IPS DF 6.9 (cell line): ENCODE measurements at regions not wholly inside any gene's neighbourhood (a gene's known extent, or its start where the extent isn't known, plus 50 kb on each side); places are given as distances from the start of the nearest gene placed in this dataset.

Experiments used
- DNase-seq: peaks from one replicate; pipeline ENCODE4 v3.0.0-alpha.2; 2013; ENCODE audit warnings: low read depth, low spot score
- H3K27ac ChIP-seq: one replicate; pipeline ENCODE4 v1.5.1; 2013; ENCODE audit warnings: low read length, control low read depth
- H3K27me3 ChIP-seq: 2 replicates; pipeline ENCODE4 v1.6.1; 2013; ENCODE audit warnings: mild to moderate bottlenecking, low read length; ENCODE audit not compliant: control insufficient read depth, insufficient read depth
- H3K36me3 ChIP-seq: 2 replicates; pipeline ENCODE4 v1.6.1; 2013; ENCODE audit warnings: low read length; ENCODE audit not compliant: control insufficient read depth, insufficient read depth
- H3K4me1 ChIP-seq: 2 replicates; pipeline ENCODE4 v1.6.1; 2013; ENCODE audit warnings: low read length; ENCODE audit not compliant: control insufficient read depth, insufficient read depth
- H3K4me3 ChIP-seq: 2 replicates; pipeline ENCODE4 v1.5.1; 2013; ENCODE audit warnings: mild to moderate bottlenecking, low read length
- H3K9me3 ChIP-seq: 2 replicates; pipeline ENCODE4 v1.6.1; 2013; ENCODE audit warnings: low read length, inconsistent platforms; ENCODE audit not compliant: control insufficient read depth, insufficient read depth
- WGBS: extraction: QIAGEN DNeasy Blood & Tissue Kit; methylation state at CpG from one replicate; pipeline ENCODE4 v1.1.7; 2013; ENCODE audit warnings: mixed read lengths, missing lambda C conversion rate; ENCODE audit not compliant: insufficient read length, insufficient coverage; 5-methylcytosine and 5-hydroxymethylcytosine counted together

DNA sequence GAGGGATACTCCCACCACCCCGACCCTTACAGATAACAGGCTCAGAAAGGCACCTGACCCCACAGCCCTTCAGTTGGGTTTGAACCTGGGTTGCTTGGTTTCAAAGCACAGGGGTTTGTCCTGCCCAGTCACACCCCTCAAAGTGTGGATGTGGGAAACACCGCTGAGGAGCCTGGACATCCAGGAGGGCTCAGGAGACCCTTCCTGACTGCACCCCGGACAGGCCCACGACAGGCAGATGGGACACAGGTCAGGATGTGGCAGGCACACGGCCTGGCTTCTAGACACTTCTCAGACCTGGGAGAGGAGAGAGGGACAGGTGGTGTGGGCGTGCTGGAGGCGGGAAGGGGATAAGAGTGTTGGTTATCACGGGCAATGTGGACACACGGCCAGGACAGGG, 932.3 kb downstream of the BRD1 start:
- Histone ChIP-seq H3K27me3 (no peaks in the 10 kb centered on the region), H3K4me3 (no peak overlapping the region), H3K9me3 (peaks cover 53% of the 10 kb centered on the region), H3K27ac (no peak overlapping the region), H3K4me1 (no peaks in the 10 kb centered on the region), H3K36me3 (no peaks in the 10 kb centered on the region)
- no peak for DNase-seq
- WGBS, result no CpG with 5 or more reads among the region's 9 CpGs

- DNase-seq, result no peak
- H3K36me3 ChIP-seq, result no peaks in the 10 kb centered on the region
- no CpG with 5 or more reads among the region's 14 CpGs for WGBS
- no peak overlapping the region for H3K4me3 ChIP-seq
- H3K9me3 ChIP-seq, result peaks cover 54% of the 10 kb centered on the region
- no peaks in the 10 kb centered on the region for H3K4me1 ChIP-seq
- no peak overlapping the region for H3K27ac ChIP-seq
- H3K27me3 ChIP-seq, result no peaks in the 10 kb centered on the region
These were observed 932.8 kb downstream of the BRD1 start for GRCh38 chr22:48894804-48895250.

DNA sequence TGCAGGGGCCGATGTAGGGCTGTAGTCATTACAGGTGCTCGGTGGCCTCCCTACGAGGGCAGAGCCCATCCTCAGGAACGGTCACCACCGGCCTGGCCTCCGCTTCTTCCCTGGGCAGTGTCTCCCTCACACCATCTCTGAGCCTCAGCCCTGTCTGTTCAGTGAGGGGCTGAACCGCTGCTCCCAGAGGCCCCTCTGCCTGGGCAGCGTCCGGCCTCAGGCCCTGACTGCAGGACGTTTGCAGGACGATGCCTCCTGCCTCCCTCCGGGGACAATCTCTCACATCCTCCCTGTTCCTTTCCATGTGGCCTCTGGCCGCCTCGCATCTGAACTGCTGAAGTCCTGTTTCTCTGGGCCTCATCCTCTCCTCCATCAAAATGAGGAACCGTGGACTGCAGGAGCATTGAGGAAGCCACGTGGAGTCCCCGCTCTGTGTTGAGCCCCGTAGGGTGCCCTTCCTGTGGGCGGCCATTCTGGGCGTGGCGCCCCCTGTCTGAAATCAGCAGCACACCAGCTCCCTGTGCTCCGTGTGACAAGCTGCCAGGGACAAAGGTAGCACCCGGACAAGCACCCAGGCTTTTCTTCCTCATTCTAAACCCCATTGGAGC, 933.5 kb downstream of the BRD1 start:
- DNase-seq, result no peak
- no peaks in the 10 kb centered on the region for H3K36me3 ChIP-seq
- H3K27me3 ChIP-seq, result no peaks in the 10 kb centered on the region
- no peaks in the 10 kb centered on the region for H3K4me1 ChIP-seq
- no peak overlapping the region for H3K4me3 ChIP-seq
- peaks cover 52% of the 10 kb centered on the region for H3K9me3 ChIP-seq
- no peak overlapping the region for H3K27ac ChIP-seq
- no CpG with 5 or more reads among the region's 23 CpGs for WGBS

GRCh38 chr22:48893288-48894063, 934.2 kb downstream of the BRD1 start:
- DNase-seq, result no peak

DNA sequence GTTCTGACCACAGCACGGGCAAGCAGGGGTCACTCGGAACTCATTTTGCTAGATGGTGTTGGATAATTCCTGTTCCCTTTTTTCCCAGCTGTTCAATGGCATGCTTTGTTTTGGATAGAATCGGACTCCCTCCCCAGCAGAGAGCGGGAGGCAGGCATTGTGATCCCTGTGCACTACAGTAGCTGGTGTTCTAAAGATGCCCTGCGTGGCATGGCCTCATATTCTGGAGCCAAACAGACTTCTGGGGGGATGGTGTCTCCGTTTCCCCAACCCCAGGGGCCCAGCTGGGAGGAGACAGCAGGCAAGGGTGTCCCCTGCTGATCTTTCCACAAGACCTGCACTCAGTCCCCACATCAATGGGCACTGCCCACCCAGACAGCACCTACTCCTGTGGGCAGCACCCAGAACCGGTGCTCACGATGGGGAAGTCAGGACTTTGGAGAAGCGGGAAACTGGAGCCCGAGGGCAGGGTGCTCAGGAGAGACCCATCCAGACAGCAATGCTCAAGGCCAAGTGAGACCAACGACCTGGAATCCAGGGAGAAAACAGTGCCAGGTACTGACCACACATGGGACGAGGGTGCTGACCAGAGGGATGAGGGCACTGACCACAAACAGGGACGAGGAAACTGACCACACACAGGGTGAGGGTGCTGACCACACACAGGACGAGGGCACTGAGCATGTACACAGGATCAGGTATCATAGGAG, 934.9 kb downstream of the BRD1 start:
- H3K36me3 ChIP-seq, result no peaks in the 10 kb centered on the region
- no peak overlapping the region for H3K4me3 ChIP-seq
- H3K27me3 ChIP-seq, result no peaks in the 10 kb centered on the region
- WGBS, result no CpG with 5 or more reads among the region's 14 CpGs
- peaks cover 51% of the 10 kb centered on the region for H3K9me3 ChIP-seq
- DNase-seq, result no peak
- H3K27ac ChIP-seq, result no peak overlapping the region
- no peaks in the 10 kb centered on the region for H3K4me1 ChIP-seq

More at GRCh38 chr22:48893288-48894063, 934.2 kb downstream of the BRD1 start:
- Histone ChIP-seq H3K36me3 (no peaks in the 10 kb centered on the region), H3K27ac (no peak overlapping the region), H3K4me1 (no peaks in the 10 kb centered on the region), H3K9me3 (peaks cover 50% of the 10 kb centered on the region), H3K4me3 (no peak overlapping the region), H3K27me3 (no peaks in the 10 kb centered on the region)
- no CpG with 5 or more reads among the region's 16 CpGs for WGBS

GRCh38 chr22:48891688-48892577, 935.7 kb downstream of the BRD1 start:
- no peaks in the 10 kb centered on the region for H3K36me3 ChIP-seq
- H3K27me3 ChIP-seq, result no peaks in the 10 kb centered on the region
- no peak for DNase-seq
- no peak overlapping the region for H3K27ac ChIP-seq
- H3K9me3 ChIP-seq, result peaks cover 49% of the 10 kb centered on the region
- H3K4me1 ChIP-seq, result no peaks in the 10 kb centered on the region
- WGBS, result no CpG with 5 or more reads among the region's 9 CpGs
- H3K4me3 ChIP-seq, result no peak overlapping the region

- H3K27ac ChIP-seq, result no peak overlapping the region
- no peak for DNase-seq
- no peak overlapping the region for H3K4me3 ChIP-seq
- no peaks in the 10 kb centered on the region for H3K36me3 ChIP-seq
- WGBS, result no CpG with 5 or more reads among the region's 14 CpGs
- no peaks in the 10 kb centered on the region for H3K4me1 ChIP-seq
- peaks cover 51% of the 10 kb centered on the region for H3K9me3 ChIP-seq
- H3K27me3 ChIP-seq, result no peaks in the 10 kb centered on the region
These were observed 936.7 kb downstream of the BRD1 start for GRCh38 chr22:48890693-48891554.

GRCh38 chr22:48889887-48890692, 937.6 kb downstream of the BRD1 start:
- H3K9me3 ChIP-seq, result peaks cover 48% of the 10 kb centered on the region
- H3K27me3 ChIP-seq, result no peaks in the 10 kb centered on the region
- DNase-seq, result no peak
- no peaks in the 10 kb centered on the region for H3K4me1 ChIP-seq
- no peaks in the 10 kb centered on the region for H3K36me3 ChIP-seq
- WGBS, result no CpG with 5 or more reads among the region's 22 CpGs
- no peak overlapping the region for H3K4me3 ChIP-seq
- no peak overlapping the region for H3K27ac ChIP-seq

DNA sequence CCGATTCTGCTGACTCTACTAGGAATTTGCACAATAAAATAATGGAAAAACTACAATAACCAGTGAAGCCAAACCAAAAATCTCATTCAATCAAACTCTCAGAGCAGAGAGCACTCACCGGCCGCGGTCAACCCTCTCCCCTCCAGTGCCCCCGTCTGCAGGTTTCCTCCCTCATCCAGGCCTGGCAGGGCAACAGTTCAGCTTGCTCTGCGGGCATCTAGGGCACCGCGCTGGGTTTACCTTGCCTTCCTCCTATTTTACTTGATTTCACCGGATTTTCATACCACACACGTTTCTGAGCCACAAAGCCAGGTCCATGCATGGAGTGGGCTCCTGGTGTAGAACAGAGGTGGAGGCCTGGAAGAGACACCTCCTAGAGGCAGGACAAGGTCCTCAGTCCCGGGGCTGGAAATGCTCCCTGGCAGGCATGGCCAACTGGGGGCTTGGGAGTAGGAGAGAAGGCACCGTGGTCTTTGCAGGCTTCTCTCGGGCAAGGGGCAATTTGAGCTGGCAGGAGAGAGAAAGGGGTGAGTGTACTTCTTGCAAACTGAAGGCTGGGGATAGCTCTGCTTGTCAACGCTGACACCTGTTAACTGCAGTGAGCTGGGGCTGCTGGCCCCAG, 938.4 kb downstream of the BRD1 start:
- no peaks in the 10 kb centered on the region for H3K36me3 ChIP-seq
- H3K27me3 ChIP-seq, result no peaks in the 10 kb centered on the region
- DNase-seq, result no peak
- WGBS, result no CpG with 5 or more reads among the region's 14 CpGs
- H3K4me1 ChIP-seq, result no peaks in the 10 kb centered on the region
- peaks cover 44% of the 10 kb centered on the region for H3K9me3 ChIP-seq
- no peak overlapping the region for H3K4me3 ChIP-seq
- H3K27ac ChIP-seq, result no peak overlapping the region
